Fibroblast of skin of right biceps (primary cell): ENCODE measurements at regions not wholly inside any gene's neighbourhood (a gene's known extent, or its start where the extent isn't known, plus 50 kb on each side); places are given as distances from the start of the nearest gene placed in this dataset.

Experiments used
- DNase-seq: peaks from one replicate; pipeline ENCODE4 v3.0.0-alpha.2; 2013

DNA sequence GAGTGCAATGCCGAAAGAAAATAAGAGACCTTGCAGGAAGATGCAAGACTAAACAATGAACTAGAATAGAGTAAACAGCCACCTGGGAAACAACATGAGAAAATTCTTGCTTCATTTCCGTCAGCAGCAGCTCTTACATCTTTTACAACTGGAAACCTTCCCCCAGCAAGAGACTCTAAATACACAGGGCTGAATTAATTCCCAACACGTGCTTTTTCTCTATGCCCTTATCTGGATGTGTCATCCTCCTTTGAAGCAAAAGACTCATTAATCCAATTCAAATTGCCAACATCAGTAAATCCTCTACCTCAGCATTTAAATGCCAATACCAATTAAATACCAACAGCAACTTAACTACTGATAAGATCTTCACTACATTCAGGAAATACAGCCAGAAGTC, 99.0 kb upstream of the PDE1C start:
- DNase-seq = no peak

DNA sequence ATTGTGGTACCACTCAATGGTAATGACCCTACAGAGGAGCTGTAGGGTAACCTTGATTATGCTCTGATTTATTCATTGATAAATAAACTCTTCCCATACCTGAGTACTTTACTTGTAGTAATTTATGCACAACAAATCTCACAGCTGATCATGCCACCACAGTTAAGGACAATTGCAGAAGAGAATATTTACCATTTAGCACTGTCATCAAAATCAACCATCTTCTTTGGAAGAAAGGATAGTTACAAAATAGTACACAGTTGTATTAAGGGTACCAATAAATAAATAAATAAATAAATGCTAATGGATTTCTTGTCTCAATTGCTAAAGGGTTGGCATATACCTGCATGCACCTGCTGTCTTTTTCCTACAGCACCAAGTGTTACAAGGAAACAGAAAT, 97.6 kb upstream of the PDE1C start:
- DNase-seq = no peak

DNA sequence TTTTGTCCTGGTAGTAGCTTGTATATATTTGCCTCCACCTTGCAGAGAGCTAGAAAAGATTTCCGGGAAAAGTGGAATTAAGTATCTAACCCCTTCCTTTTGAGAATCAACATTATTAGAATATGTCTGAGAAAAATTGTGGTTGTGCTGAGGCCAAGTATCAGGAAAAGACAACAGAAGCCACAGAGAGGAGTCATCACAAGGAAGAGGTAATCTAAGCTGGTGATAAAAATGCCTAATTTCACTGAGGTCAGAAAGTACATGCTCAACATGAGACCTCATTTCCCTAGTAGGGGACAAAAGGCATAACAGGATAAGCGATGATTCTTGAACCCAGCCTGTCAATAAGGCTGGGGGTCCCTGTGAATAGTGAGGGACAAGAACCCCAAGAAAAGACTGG, 97.0 kb upstream of the PDE1C start:
- no peak for DNase-seq

DNA sequence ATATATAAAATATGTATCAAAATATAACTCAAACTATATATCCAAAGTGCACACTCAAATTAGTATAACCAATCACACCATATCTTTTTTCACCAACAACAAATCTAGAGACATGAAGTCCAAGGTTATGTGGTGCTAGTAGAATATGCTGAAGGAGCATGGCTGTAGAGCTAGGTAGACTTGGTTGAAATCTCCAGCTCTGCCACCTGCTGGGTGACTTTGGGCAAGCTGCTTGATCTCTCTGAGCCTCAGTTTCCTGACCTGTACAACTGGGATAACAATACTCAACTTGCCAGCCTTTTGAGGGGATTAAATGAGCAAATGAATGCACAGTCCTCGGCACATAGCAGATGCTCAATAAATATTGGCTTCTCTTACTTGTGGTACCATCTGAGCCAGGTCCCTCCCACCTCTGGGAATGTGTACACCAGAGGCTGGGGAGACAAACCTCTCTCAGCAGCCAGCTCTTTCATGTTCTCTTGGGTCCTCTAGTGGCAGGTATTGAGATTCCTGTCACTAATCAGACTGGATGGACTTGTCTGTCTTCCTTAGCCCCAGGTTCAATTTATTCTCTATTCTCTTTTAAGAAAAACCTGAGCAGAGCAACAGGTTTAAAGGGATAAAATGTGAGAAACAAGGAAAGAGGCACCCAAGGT, 94.3 kb upstream of the PDE1C start:
- DNase-seq = peak; percentile 84

DNA sequence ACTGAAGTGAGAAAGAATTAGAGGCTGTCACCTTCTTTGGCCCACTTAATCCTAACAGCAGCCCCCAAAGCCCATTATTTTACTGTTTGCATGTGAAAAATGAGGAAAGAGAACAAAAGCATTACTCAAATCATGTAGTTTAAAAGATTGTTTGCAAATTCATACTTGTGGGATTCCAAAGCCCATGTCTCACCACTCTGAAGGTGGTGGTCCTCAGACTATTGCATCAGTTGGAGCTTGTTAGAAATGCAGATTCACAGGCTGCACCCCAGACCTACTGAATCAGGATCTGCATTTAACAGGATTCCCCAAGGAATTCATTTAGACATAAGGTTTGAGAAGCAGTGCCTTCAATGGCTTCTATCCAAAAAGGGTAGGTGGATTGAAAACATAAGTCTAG, 93.7 kb upstream of the PDE1C start:
- peak; percentile 74 for DNase-seq

DNA sequence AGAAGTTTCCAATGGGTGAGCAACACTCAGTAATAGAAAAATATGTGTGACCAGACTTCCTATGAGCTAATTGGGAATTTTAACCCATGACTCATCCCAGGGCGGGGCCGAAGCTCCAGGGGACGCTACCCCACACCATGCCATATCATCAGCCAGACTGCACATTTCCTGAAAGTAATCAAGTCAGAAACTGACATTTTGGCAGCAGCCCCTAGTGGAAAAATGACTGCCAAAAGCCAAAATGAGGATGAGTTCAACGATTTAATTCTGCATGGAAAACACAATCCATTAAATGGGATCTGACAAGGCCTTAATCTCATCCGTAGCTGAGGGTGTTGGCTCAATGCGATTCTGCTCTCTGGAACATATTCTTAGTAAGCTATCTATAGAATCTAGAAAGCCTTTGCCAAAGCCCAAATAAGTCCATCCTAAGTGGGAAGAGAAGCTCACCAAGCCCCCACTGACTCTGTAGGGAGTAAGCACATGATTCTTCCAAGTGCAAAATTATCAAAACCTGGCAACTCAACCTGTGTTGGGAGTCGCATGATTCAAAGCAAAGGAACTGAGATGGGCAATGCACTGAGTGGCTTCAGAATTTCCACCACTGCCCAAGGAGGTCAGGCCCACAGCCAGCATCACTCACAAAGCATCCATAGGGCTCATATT, 93.1 kb upstream of the PDE1C start:
- peak; percentile 99 for DNase-seq

DNA sequence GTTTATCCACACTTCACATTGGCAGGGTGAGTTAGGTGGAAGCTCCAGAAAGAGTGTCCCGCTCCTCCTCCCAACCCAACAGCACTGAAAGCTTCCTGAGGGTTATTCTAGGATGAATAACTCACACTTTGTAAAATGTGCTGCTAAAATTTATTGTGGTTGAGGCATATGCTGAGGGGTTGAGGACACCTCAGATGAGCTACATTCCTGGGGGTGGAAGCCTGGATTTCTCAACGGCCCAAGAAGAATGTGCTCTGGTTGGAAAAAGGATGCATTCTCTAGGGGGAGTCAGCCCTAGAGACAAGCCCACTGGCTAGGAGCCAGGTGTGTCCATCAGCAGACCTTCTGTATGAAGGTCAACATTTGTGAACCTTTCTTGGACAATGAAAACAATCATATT, 91.5 kb upstream of the PDE1C start:
- DNase-seq = peak; percentile 98

DNA sequence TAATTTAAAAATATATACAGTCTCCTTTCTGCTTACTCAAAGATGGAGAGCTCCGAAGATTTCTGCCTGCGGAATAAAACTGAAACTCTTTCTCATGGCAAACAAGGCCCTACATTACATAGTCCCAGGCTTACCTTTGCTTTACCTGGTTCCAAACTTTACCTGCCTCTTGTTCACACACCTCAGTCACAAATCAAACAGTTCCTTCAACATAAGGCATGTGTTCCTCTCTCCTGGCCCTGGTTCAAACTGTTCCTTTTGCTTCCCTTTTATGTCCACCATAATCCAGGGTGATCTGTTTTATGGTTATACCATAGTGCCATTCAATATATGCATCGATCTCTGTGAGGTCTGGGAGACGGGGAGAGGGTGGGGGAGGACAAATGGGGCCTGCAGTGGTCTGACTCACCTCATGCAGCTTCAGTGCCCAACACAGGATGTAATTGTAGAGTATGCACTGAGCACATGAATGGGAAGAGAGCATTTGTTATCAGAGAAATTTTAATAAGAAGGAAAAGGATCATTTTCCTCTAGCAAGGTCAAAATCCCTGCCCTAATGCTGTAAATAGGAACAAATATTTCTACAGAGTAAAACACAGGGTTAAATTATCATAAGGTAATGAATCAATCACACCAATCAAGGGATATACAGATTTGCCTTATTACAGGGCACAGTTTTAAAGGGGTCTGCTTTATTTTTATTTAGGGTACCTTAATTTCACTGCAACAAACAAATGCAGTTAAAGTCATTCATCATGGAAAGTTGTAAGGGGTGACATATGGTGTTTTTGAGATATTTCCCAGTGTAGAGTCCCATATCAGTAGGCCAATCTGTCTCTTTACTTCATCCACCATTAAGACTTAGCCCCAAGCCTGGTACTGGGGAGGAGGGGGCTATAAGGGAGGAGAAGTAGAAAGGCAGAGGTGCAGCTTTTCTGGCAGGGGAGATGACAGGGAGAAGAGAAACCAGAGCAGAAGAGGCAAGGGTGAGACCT, 88.8 kb upstream of the PDE1C start:
- DNase-seq = peak; percentile 63

DNA sequence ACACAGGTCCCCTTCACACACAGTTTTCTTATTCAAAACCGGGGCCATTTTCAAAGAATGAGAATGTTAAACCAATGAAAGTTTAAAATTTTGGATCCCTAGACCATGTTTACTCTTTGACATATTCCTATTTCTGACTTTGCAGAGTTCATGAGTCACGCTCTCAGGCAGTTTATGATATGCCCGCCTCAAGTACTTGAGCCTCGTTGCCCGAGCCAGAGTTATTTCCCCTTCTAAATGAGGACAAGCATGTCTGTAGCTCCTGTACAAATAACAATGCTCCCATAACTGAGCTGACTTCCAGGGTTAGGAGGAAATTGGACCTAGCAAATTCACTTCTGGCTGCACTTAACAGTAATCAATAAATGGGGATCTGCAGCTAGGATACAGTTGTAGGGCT, 87.9 kb upstream of the PDE1C start:
- no peak for DNase-seq

DNA sequence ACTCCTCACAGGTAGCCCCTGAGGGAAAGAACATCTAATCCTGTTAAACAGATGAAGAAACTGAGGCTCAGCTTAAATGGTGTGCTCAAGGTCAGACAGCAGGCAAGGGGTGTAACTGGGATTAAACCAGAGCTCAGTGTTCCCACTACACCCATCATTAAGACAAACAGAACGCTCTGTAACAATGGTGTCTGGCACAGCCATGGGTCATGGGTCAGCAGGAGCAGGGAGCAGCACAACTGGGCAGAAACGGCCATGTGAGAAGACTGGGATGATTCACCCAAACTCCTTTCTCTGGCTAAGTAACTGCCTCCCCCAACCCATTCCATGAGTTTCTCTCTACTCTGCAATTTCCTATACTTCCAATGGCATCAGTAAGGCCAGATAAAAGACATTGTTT, 85.5 kb upstream of the PDE1C start:
- no peak for DNase-seq

DNA sequence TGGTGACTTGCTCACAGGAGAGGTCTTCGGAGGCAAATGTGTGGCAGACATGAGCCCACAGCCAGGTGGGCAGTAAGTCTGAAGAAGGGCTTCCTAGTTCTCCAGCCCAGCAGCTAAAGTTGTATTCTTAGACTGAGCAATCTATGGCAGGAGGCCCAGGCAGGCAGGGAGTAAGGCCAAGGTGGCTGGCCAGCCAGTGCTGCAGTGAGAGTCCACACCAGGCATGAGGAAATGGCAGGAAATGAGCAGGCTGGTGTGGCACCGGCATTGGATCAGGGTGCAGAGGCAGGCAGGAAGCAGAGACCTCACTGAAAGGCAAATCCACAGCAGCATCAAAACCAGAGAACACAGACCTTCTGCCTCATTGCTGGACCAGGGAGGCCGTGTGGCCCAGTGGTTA, 84.6 kb upstream of the PDE1C start:
- no peak for DNase-seq

DNA sequence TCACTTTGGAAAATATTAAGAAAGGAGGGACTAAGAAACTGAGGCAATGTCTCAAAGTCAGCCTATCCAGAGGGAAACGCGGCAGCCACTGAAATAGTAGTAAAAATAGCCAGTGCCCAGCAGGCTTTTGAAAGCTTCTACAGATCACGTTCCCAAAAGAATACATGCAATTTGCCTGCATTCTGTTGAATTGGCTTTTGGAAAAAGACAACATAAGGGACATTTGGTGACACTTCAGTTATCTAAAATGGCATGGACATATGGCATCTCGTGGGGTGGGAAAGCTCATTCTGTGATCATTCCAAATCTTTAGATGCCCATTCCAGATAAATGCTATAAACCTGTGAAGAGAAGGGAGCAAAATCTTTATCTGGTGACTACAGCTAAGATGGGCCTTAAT, 82.8 kb upstream of the PDE1C start:
- DNase-seq = no peak

DNA sequence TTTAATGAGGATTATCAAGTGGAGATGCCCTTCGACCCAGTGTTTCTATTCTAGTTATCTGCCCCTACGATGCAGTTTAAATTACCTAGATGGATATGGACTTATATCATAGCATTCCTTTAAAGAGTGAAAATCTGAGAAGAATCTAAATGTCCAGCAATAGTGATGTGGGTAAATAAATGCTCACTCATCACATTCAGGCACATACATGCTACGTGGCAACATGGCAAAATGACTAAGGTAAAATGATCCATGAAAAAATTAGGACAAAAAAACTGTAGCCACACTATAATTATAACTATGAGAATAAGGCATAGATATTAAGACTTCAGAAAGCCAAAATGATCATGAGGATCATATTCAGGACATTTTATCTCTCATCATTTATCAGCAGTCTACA, 82.4 kb upstream of the PDE1C start:
- DNase-seq = no peak

DNA sequence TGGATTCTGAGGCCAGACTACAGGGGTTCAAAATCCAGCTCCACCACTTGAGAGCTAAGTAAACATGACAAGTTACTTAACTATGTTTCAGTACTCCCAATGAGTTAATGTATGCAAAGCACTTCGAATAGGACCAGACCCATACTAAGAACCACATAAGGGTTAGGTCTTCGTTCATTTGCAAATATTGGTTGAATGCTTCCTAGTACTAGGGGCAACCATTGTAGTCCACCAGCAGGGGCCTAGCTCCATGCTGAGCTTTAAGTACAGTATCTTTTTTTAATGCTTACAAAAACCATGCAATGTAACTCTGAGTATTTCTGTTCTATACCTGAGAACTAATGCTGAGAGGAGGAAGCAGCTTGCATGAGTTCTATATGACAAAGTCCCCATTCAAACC, 80.4 kb upstream of the PDE1C start:
- no peak for DNase-seq

DNA sequence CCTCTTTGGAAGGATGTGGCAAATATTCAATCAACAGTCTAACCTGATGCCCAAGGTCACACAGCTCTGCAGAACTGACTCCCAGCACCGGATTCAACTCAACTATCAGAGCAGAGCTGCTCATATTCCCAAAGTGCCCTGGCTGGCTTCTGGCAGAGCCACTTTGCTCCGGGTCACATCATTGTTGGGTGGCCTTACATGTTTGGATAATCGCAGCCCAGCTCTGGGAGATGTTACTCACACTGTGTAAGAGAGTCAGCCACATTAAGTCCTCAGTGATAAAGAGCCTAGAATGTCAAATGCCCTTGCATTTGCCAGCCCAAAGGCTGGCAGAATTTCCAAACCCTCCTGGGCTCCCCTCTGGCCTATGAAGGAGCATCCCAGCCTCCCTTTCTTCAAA, 79.8 kb upstream of the PDE1C start:
- no peak for DNase-seq

DNA sequence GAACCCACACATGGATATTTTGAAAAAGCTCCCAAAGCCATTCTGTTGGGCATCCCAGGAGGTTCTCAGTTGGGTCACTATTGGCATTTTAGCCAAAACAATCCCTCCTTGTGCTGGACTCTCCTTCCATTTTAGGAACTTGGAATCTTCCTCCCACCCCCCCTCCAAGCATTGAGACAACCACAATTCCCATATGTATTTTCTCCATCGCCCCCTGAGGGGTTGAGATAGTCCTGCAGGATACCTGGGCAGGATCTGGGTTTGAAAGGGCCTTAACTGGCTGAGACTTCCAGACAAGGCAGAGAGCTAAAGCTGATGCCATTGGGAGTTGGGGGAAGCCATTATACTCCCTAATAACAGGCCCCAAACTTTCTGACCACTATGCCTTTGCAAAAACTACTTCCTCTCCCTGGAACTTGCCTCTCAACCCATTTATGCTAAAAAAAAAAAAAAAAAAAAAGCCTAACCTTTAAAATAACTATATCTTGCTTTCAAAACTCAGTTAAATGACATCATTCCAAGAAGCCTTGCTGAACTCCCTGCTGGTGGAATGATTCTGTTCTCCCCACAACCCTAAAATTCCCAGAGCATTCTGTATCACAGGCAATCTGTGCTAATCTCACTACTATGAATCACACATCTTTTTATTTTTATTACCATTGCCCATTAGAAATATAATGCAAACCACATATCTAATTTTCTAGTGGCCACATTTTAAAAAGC, 77.5 kb upstream of the PDE1C start:
- peak; percentile 73 for DNase-seq

DNA sequence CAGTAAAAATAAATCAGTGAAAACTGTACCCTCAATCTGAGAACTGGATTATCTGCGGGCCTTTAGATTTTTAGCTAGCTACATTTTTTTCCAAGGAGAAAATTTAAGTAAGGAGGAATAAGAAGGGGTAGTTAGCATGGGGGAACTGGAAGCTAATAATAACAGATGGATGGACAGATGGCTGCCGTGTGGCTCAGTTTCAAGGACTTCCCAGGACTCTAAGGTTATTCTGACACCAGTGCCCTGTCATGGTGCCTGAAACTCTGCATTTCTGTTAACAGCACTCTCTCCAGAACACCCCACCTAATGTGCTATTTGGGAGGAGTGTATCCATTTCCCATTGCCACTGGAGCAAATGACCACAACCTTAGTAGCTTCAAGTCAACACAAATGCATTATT, 75.7 kb upstream of the PDE1C start:
- no peak for DNase-seq

DNA sequence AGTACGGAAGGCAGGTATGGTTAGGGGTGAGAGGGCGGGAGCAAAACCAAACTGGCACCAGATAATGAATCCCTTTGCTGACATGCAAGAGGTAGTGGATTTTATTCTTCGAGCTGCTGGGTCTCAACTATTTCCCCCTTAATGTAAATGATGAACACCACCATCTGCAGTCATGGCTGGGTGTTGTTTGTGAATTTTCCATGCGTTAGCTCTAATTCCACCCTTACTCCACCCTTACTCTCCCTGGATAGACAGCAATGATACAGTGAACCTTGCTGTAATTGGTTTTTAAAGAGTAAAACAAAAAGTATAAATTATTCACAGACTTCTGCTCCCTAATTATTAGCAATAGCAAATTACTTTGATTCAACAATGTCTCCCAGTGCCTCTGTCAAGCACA, 74.5 kb upstream of the PDE1C start:
- DNase-seq = no peak

DNA sequence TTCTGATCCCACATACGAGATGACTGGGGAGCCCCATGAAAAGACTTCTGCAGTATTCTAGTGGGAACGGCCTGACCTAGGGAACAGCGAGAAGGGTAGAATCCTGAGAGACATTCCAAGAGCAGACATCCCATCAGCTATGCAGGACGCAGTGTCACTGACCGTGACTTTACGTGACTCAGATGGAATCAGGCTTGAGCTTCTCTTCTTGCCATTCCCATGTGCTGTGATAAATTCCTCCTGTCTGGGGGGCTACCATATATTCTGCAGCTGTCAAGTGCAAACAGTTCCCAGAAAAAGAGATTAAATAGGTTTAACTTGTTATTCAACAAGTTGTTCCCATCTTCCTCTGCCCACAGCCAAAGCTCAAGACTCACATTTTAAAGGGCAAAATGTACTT, 73.1 kb upstream of the PDE1C start:
- peak; percentile 66 for DNase-seq

DNA sequence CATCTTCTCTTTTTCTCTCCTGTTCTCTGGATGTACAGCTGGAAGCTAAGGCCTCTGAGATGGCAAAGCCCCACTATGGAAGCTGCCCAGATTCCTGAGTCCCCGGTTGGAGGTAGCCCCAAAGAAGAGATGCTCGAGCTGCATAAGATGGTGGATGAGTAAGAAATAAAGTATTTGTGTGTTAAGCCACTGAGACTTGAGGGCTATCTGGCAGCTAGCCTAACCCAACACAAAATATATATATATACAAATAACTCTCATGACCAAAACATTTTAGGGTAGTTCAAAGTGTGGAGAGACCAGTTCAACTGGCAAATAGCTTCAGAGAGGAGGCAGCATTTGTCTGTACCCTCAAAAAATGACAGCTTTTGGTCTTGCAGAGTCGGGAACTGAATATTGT, 72.4 kb upstream of the PDE1C start:
- DNase-seq = peak; percentile 88

DNA sequence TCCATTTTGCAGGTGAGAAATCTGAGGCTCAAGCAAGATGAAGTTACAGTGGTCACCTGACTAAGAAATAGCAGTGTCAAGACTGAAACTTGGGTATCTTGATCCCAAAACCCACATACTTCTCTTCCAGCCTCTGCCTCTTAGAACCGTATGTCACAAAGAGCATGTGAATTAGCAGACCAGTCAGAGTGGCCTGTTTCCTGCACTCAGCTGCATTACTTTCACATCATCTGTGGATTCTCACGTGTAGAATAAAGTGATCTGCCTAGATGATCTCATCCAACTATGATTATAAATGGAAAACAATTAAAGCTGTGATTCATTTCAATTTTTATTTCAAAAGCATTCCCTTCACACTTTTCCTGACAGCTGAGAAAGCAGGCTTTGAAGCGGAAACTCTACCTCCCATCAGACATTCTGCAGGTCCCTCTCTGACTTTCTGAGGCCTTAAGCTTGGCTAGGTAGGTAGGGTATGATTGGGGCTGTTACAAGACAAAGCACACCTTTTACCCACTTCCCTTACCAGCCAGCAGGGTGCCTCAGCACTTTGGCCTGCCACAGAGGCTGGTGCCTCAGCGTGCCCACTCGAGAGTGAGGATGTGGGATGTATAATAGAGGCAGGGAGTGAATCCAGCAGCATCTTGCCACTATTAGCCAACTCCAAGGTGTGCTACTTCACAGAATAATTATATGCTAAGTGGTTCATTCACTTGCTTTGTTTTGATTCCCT, 70.2 kb upstream of the PDE1C start:
- no peak for DNase-seq

DNA sequence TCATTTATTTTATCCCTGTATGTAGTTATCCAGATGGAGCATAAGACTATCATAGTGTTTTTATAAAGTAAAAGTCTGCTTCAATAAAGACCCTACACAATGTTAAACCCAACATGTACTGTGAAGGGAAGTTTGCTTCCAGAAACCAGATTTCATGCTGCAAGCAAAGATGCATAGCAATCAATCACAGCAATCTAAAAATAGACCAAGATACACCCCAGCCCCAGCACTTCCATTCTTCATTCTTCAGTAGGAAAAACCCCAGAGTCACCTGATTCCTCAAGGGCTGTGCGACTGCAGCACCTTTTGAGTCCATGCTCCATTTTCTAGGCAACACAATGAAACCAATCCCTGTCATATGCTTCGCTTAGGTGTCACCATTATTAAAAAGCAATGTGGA, 66.9 kb upstream of the PDE1C start:
- DNase-seq = no peak

DNA sequence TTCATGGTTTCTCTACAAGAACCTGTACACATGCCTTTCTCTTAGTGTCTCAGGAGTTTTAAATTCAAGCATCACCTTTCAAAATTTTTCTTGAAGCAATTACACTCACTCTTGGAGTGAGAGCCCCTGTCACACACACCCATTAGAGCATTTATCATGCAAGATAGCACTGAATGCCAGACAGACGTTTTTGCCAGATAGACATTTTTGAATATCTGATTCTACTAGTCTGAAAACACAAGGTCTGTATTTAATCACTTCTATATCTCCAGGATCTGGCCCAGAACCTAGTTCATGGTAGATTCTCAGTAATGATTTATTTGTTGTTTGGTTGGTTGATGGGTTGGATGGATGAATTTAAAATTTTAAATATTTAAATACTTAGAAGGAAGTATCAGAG, 60.9 kb upstream of the PDE1C start:
- DNase-seq = no peak
